GM06990 (cell line): ENCODE measurements at regions not wholly inside any gene's neighbourhood (a gene's known extent, or its start where the extent isn't known, plus 50 kb on each side); places are given as distances from the start of the nearest gene placed in this dataset.
"Not testable (repeated sequence)": the region's sequence is repeated elsewhere in the genome, so short reads cannot be mapped to it uniquely, and the experiment has no call there.

Source experiments
- DNase-seq: peaks from one replicate; pipeline ENCODE4 v3.0.0-alpha.2; 2011; ENCODE audit not compliant: insufficient read length; ENCODE audit errors: extremely low read depth
- H3K27me3 ChIP-seq: replicated peaks from 2 replicates; pipeline ENCODE4 v1.6.0; 2011; ENCODE audit warnings: low read length; ENCODE audit not compliant: control insufficient read depth, insufficient read depth
- H3K36me3 ChIP-seq: 2 replicates; pipeline ENCODE4 v1.5.1; 2011; ENCODE audit warnings: low read length; ENCODE audit not compliant: control insufficient read depth, insufficient read depth
- H3K4me3 ChIP-seq: replicated peaks from 2 replicates; pipeline ENCODE4 v1.5.1; 2011; ENCODE audit warnings: low read depth, mild to moderate bottlenecking, control low read depth, low read length
- TF ChIP-seq, protein P1 (sequence below): IDR thresholded peaks from 2 replicates; pipeline ENCODE4 v1.5.1; 2011; ENCODE audit warnings: low read length, control low read depth, mild to moderate bottlenecking, inconsistent platforms; ENCODE audit not compliant: insufficient read depth, poor library complexity, severe bottlenecking

DNA sequence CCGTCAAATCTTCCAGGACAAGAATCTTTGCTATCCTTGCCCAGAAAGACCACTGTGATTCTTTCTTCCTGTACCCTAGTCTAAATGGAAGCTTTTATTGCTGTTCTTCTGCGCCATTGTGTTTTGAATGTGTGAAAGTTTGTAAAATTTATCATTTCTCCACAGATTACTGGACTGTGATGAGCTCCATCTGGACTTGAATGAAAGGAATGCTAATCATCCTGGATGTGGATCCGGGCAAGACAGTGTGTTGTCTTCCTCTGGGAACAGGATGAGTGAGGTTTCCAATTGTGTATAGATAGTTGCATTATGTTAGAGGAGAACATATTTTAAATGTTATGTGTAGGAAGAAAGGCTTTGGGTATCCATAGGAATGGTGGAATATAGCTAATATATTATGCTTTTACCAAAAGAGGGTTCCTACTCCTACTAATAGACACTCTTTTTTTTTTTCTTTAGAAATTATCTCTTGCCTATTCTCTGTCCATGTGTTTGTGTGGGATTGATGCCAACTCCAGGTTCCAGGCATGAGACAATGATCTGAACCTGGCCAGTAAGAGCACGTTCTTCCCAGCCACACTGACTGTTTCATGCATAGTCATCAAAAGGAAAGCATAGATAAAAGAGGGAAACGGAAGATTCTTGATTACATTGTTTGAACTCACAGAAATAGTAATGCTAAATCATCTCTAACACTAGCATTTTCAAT is 803.6 kb upstream of the ADGRL3 start:
- TF ChIP-seq, protein P1, sequence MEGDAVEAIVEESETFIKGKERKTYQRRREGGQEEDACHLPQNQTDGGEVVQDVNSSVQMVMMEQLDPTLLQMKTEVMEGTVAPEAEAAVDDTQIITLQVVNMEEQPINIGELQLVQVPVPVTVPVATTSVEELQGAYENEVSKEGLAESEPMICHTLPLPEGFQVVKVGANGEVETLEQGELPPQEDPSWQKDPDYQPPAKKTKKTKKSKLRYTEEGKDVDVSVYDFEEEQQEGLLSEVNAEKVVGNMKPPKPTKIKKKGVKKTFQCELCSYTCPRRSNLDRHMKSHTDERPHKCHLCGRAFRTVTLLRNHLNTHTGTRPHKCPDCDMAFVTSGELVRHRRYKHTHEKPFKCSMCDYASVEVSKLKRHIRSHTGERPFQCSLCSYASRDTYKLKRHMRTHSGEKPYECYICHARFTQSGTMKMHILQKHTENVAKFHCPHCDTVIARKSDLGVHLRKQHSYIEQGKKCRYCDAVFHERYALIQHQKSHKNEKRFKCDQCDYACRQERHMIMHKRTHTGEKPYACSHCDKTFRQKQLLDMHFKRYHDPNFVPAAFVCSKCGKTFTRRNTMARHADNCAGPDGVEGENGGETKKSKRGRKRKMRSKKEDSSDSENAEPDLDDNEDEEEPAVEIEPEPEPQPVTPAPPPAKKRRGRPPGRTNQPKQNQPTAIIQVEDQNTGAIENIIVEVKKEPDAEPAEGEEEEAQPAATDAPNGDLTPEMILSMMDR, result no peak
- H3K4me3 ChIP-seq, result no peak overlapping the region
- no peaks in the 10 kb centered on the region for H3K36me3 ChIP-seq
- H3K27me3 ChIP-seq, result no peaks in the 10 kb centered on the region
- no peak for DNase-seq

GRCh38 chr4:60400593-60400992 is 799.5 kb upstream of the ADGRL3 start:
- no peak overlapping the region for H3K4me3 ChIP-seq
- TF ChIP-seq, protein P1, result no peak
- H3K36me3 ChIP-seq, result no peaks in the 10 kb centered on the region
- DNase-seq, result no peak
- H3K27me3 ChIP-seq, result no peaks in the 10 kb centered on the region

- DNase-seq, result no peak
- no peaks in the 10 kb centered on the region for H3K27me3 ChIP-seq
- H3K36me3 ChIP-seq, result no peaks in the 10 kb centered on the region
- TF ChIP-seq, protein P1, result no peak
- H3K4me3 ChIP-seq, result no peak overlapping the region
Observed at GRCh38 chr4:60404027-60404426, 796.1 kb upstream of the ADGRL3 start.

DNA sequence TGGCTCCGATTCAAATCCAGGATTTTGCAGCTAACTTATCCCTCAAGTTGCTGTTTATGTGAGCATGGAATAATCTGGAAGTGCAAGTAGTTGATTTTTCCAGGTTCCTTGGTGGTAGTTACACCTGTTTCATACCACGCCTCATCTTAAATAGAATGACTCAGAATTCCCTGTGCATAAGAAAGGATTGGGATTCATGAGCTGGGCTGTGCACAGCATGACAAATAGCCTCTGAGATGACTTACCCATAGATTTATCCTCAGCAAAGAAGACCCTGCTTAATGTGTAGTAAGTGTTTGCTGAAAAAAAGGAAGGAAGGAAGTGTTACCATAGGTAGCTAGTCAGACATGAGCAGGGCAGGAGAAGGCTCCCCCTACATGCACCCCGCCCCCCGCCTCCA is 777.7 kb upstream of the ADGRL3 start:
- H3K36me3 ChIP-seq, result no peaks in the 10 kb centered on the region
- DNase-seq, result no peak
- H3K27me3 ChIP-seq, result no peaks in the 10 kb centered on the region
- TF ChIP-seq, protein P1, result no peak
- no peak overlapping the region for H3K4me3 ChIP-seq

GRCh38 chr4:60423573-60424184 is 776.4 kb upstream of the ADGRL3 start:
- DNase-seq, H3K36me3 ChIP-seq, H3K4me3 ChIP-seq, H3K27me3 ChIP-seq: not testable (repeated sequence)

GRCh38 chr4:60432911-60433310 is 767.2 kb upstream of the ADGRL3 start:
- H3K4me3 ChIP-seq, result no peak overlapping the region
- H3K27me3 ChIP-seq, result no peaks in the 10 kb centered on the region
- no peak for DNase-seq
- no peaks in the 10 kb centered on the region for H3K36me3 ChIP-seq
- TF ChIP-seq, protein P1, result no peak
